Stimulated activated naive CD8-positive, alpha-beta T cell treated with anti-CD3 and anti-CD28 coated beads, Interleukin-15, amount 100 ng/mL, for 72 hours (primary cell): ENCODE measurements at regions not wholly inside any gene's neighbourhood (a gene's known extent, or its start where the extent isn't known, plus 50 kb on each side); places are given as distances from the start of the nearest gene placed in this dataset.
"Not testable (repeated sequence)": the region's sequence is repeated elsewhere in the genome, so short reads cannot be mapped to it uniquely, and the experiment has no call there.

Experiments used
- ATAC-seq: fragments of 150-1000 bp; cut with Tn5 transposase; 2 replicates; pipeline ENCODE4 v1.10.0; 2021; ENCODE audit warnings: mild to moderate bottlenecking, moderate library complexity
- DNase-seq, 2 donors: peaks; one replicate each; pipeline ENCODE4 v3.0.0; 2021 to 2022
- H3K27ac Mint-ChIP-seq, 2 donors: one replicate each; pipeline ENCODE4 v1.8.0; 2022; ENCODE audit warnings: mild to moderate bottlenecking in 2 of 2, mixed read lengths in 2 of 2, moderate library complexity in 2 of 2
- H3K27me3 Mint-ChIP-seq: one replicate; pipeline ENCODE4 v1.8.0; 2022; ENCODE audit warnings: mixed read lengths
- H3K4me1 Mint-ChIP-seq: one replicate; pipeline ENCODE4 v1.8.0; 2022; ENCODE audit warnings: mild to moderate bottlenecking, mixed read lengths
- H3K4me3 Mint-ChIP-seq, 2 donors: one replicate each; pipeline ENCODE4 v1.8.0; 2022; ENCODE audit warnings: mild to moderate bottlenecking in 2 of 2, mixed read lengths in 2 of 2, moderate library complexity in 1 of 2
- H3K9me3 Mint-ChIP-seq, 2 donors: one replicate each; pipeline ENCODE4 v1.8.0; 2022; ENCODE audit warnings: mixed read lengths in 2 of 2

DNA sequence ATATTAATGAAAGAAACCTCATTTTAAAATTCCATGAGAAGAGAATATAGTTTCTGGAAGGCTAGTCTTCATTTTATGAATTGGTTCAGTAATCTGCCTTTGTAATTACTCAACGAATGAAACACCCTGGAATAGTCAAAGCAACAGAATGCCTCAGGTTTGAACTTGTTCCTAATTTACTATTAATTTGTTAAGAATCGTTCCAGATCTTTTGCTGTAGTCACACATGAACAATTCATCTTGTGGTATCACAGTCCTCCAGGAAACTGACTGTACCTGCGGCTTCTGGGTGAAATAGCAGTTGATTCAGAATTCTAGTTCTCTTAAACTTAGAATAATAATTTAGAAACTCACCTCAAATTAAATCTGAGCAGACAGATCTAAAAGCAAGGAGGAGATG lies 282.7 kb upstream of the MAP2 start:
- no peak for ATAC-seq
- no peaks in the 10 kb centered on the region for H3K27me3 Mint-ChIP-seq
- no peaks in the 10 kb centered on the region for H3K4me1 Mint-ChIP-seq
- no peak for DNase-seq
- no peaks in the 10 kb centered on the region for H3K9me3 Mint-ChIP-seq
- no peak overlapping the region for H3K4me3 Mint-ChIP-seq
- H3K27ac Mint-ChIP-seq: no peak overlapping the region

GRCh38 chr2:209141818-209142217 lies 282.0 kb upstream of the MAP2 start:
- H3K27me3 Mint-ChIP-seq: no peaks in the 10 kb centered on the region
- no peaks in the 10 kb centered on the region for H3K4me1 Mint-ChIP-seq
- no peak overlapping the region for H3K4me3 Mint-ChIP-seq
- DNase-seq: no peak
- no peaks in the 10 kb centered on the region for H3K9me3 Mint-ChIP-seq
- no peak overlapping the region for H3K27ac Mint-ChIP-seq
- ATAC-seq: no peak

GRCh38 chr2:209145220-209145691 lies 278.6 kb upstream of the MAP2 start:
- DNase-seq, H3K27me3 Mint-ChIP-seq, H3K4me1 Mint-ChIP-seq, H3K27ac Mint-ChIP-seq, H3K4me3 Mint-ChIP-seq, H3K9me3 Mint-ChIP-seq, ATAC-seq: not testable (repeated sequence)

DNA sequence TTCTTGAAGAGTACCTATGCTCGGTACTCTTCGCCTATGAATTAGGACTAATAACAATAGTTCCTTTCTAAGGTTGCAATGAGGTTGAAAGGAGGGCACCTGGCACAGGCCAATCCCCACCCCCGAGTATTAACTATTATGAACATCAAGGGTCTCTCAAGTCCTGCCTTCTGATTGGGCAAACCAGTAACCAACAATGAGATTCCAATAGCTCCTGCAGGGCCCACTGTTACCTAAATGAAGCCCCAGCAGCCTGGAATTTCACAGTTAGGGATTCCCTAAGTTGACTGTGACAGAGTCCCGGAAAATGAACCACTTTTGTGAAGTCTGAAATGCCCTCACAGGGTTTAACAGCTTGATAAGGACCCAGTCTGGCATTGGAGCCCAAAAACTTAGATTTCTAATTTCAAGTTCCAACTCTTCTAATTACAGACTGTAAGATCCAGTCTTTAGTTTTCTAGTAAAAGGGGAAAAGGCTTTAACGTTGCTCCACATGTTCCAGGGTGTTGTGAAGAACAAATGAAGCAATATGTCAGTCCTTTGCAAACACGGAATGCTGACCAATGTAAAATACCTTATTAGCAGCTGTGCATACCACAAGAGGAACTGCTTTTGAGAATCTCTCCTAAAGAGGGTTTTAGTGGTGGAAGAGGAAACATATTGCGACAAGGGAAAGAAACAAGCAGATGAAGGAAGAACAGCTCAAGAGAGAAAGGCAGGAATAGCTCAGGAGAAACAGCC lies 277.7 kb upstream of the MAP2 start:
- Mint-ChIP-seq H3K27ac (no peak overlapping the region), H3K4me3 (no peak overlapping the region)
- ATAC-seq: no peak

DNA sequence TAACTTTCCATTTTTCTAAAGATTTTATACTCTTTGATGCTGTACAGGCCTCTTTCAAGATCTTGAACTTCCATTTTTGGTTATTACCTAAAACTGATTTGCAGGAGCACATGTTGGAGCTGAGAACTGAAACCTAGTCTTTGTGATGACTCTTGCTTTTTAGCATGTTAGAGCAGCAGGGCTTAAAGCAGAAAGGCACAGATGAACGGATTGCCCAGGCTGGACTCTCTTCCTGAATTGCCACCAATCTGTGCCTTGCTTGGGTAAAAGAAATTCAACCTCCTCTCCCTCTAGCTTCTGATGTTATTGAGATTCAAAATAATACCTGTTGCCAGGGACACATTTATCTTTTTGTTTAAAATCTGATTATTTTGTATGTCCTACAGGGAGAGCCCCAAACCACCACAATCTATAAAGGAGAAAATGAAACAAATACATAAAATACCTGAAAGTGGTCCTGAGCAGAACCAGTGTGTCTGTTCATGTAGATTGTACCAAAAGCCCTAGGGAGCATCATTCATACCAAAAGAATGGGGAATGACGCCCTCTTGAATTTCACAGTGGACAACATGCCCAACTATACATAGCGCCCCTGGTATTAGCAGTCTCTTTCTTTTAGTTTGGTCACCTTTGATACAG lies 277.0 kb upstream of the MAP2 start:
- ATAC-seq: no peak
- Mint-ChIP-seq H3K9me3 (peaks cover 7% of the 10 kb centered on the region in 2 donors), H3K4me3 (no peak overlapping the region), H3K4me1 (no peaks in the 10 kb centered on the region), H3K27ac (no peak overlapping the region), H3K27me3 (no peaks in the 10 kb centered on the region)
- no peak for DNase-seq

More for the DNA sequence above, 277.7 kb upstream of the MAP2 start:
- H3K4me1 Mint-ChIP-seq: no peaks in the 10 kb centered on the region
- DNase-seq: no peak
- no peaks in the 10 kb centered on the region for H3K27me3 Mint-ChIP-seq
- H3K9me3 Mint-ChIP-seq: peaks cover 7% of the 10 kb centered on the region in 2 donors

DNA sequence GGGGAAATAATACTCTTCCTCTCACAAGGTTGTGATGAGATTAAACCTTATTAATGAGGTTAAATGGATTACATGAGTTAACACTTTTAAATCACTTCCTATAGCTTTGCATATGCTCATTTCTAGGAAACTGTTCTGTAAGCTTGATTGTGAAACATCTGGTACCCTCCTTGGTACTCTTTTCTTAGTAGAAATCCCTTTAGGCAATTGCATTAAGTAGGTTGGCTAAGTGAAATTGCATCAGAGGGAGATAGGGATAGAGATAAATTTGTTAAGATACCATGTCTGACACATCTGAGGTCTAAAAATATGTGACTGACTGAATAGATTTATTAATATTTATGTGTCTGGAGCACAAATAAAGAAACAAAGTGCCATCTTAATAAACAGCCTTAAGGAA lies 275.9 kb upstream of the MAP2 start:
- H3K27me3 Mint-ChIP-seq: no peaks in the 10 kb centered on the region
- H3K4me3 Mint-ChIP-seq: no peak overlapping the region
- DNase-seq (no peak), ATAC-seq (no peak)
- H3K4me1 Mint-ChIP-seq: no peaks in the 10 kb centered on the region
- peaks cover 7% of the 10 kb centered on the region in 2 donors for H3K9me3 Mint-ChIP-seq
- no peak overlapping the region for H3K27ac Mint-ChIP-seq

DNA sequence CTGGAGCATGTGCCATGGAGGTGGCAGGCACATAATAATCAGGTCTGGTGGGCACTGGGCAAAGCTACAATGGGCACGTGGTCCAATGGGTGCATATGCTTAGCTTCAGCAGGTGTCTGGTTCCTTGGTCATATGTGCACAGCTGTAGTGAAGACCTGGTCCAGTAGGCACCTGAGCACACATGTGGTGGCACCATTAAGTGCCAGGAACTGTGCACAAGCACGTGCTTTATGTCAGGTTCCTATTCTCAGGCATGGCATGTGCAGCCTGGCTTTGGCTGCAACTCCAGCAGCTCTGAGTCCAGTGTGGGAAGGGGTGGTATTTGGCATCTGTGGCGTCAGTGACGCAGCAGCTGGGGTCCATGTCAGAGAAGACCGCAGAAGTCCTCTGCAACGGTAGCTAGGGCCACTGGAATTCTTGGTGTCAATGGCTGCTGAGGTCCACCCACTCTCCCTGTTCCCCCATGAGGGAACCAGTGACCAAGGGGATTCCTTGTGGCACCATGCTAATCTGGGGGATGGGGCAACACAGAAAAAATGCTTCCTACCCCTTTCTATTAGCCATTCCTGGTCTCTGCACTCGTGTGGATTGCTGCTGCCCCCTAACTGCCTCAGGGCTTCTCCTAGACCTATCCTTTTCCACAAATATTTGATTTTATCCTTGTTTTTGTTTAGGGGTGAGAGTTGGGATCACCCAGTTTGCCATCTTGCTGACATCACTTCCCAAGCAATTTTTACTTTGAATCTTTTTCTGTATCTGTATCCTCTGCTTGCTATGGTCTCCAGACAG lies 262.9 kb upstream of the MAP2 start:
- Mint-ChIP-seq H3K9me3 (no peaks in the 10 kb centered on the region), H3K27ac (no peak overlapping the region), H3K27me3 (no peaks in the 10 kb centered on the region), H3K4me1 (no peaks in the 10 kb centered on the region), H3K4me3 (no peak overlapping the region)
- DNase-seq (no peak), ATAC-seq (peak; percentile 37)

- no peak for ATAC-seq
- H3K9me3 Mint-ChIP-seq: no peaks in the 10 kb centered on the region
- no peak overlapping the region for H3K27ac Mint-ChIP-seq
- no peak for DNase-seq
- no peaks in the 10 kb centered on the region for H3K4me1 Mint-ChIP-seq
- no peaks in the 10 kb centered on the region for H3K27me3 Mint-ChIP-seq
- no peak overlapping the region for H3K4me3 Mint-ChIP-seq
Observed at GRCh38 chr2:209162129-209162528, 261.7 kb upstream of the MAP2 start.

DNA sequence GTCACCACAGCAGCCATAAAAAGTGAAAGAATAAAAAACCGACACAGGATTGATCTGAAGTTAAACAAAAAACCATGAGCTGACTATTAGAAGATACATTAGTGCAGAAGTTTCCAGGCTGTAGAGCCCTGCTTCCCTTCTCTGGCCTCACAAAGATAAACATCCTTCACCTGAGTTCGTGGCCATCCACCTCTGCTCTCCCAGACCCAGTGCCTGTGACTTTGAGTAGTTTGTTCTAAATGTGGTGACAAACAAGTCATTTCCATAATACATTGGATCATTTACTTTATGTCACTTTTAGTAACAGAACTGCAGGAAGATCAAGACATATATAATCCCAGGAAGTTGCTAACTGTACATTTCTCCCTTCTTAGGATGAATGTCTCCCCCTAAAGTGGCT lies 241.9 kb upstream of the MAP2 start:
- DNase-seq: no peak
- Mint-ChIP-seq H3K4me3 (no peak overlapping the region), H3K27me3 (no peaks in the 10 kb centered on the region), H3K4me1 (no peaks in the 10 kb centered on the region), H3K27ac (no peak overlapping the region), H3K9me3 (peaks cover 15 to 22% of the 10 kb centered on the region in 2 donors)
- ATAC-seq: no peak

DNA sequence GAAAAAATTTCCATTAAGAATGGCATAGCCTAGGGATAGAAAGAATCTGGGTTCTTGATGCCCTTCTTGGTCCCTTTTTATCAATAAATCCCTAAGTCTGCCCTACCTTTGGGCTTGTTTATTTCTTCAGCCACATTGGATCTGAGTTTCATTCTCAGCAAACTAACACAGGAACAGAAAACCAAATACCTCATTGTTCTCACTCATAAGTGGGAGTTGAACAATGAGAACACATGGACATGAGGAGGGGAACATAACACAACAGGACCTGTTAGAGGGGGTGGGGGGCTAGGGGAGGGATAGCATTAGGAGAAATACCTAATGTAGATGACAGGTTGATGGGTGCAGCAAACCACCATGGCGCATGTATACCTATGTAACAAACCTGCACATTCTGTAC lies 237.0 kb upstream of the MAP2 start:
- ATAC-seq, H3K4me1 Mint-ChIP-seq, H3K27ac Mint-ChIP-seq, H3K9me3 Mint-ChIP-seq, H3K4me3 Mint-ChIP-seq, DNase-seq, H3K27me3 Mint-ChIP-seq: not testable (repeated sequence)

- Mint-ChIP-seq H3K4me3 (no peak overlapping the region), H3K27me3 (no peaks in the 10 kb centered on the region), H3K9me3 (no peaks in the 10 kb centered on the region), H3K27ac (no peak overlapping the region), H3K4me1 (no peaks in the 10 kb centered on the region)
- DNase-seq (no peak), ATAC-seq (no peak)
Observed at GRCh38 chr2:209189893-209190292, 234.0 kb upstream of the MAP2 start.

DNA sequence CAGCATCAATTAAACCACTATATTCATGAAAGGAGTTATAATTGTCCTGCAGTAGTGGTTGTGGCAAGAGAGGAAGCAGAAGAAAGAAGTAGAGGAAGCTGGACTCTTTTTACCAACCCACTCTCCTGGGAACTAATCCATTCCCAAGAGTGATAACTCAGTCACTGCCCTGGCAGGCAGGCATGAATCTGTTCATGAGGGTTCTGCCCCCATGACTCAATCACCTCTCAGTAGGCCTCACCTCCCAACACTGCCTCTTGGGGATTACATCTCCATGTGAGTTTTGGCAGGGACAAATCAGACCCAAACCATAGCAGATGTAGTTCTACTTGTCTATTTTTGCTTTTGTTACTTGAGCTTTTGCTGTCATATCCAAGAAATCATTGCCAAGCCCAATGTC lies 232.7 kb upstream of the MAP2 start:
- DNase-seq (no peak), ATAC-seq (no peak)
- Mint-ChIP-seq H3K27ac (no peak overlapping the region), H3K9me3 (no peaks in the 10 kb centered on the region), H3K4me1 (no peaks in the 10 kb centered on the region), H3K27me3 (no peaks in the 10 kb centered on the region), H3K4me3 (no peak overlapping the region)

DNA sequence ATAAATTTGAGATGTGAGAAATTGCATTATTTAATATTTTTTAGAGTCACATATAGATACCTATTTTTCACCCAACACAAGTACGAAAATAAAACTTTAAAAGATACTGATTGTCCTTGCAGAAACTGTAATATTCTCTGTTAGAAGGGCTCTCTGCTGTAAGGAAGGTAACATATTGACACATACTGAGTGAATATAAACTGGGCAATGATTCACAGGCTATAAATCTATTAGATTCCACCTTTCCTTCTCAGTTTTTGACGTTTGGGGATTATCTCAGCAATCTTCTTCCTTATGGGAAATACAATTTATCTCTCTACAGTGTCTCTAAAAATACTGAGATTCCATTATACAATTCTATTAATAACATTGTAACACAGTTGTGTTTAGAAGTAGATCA lies 229.1 kb upstream of the MAP2 start:
- Mint-ChIP-seq H3K27ac (no peak overlapping the region), H3K9me3 (peaks cover 0 to 6% of the 10 kb centered on the region in 2 donors), H3K4me3 (no peak overlapping the region), H3K4me1 (no peaks in the 10 kb centered on the region), H3K27me3 (no peaks in the 10 kb centered on the region)
- DNase-seq (no peak), ATAC-seq (no peak)

GRCh38 chr2:209208211-209208610 lies 215.6 kb upstream of the MAP2 start:
- ATAC-seq (no peak), DNase-seq (peak in 1 of 2 donors; percentile 9)
- Mint-ChIP-seq H3K4me3 (no peak overlapping the region), H3K27me3 (no peaks in the 10 kb centered on the region), H3K4me1 (no peaks in the 10 kb centered on the region), H3K9me3 (no peaks in the 10 kb centered on the region), H3K27ac (no peak overlapping the region)

- H3K4me1 Mint-ChIP-seq: no peaks in the 10 kb centered on the region
- H3K27me3 Mint-ChIP-seq: no peaks in the 10 kb centered on the region
- no peak for ATAC-seq
- H3K9me3 Mint-ChIP-seq: no peaks in the 10 kb centered on the region
- H3K27ac Mint-ChIP-seq: no peak overlapping the region
- no peak overlapping the region for H3K4me3 Mint-ChIP-seq
- no peak for DNase-seq
Observed at GRCh38 chr2:209209943-209210342, 213.9 kb upstream of the MAP2 start.

DNA sequence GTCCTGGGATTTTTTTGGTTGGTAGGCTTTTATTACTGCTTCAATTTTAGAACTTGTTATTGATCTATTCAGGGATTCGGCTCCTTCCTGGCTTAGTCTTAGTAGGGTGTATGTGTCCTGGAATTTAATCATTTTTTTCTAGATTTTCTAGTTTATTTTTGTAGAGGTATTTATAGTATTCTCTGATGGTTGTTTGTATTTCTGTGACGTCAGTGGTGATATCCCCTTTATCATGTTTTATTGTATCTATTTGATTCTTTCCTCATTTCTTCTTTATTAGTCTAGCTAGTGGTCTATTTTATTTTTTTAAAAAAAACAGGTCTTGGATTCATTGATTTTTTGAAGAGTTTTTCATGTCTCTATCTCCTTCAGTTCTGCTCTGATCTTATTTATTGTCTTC lies 193.3 kb upstream of the MAP2 start:
- no peaks in the 10 kb centered on the region for H3K4me1 Mint-ChIP-seq
- H3K27me3 Mint-ChIP-seq: no peaks in the 10 kb centered on the region
- DNase-seq (no peak), ATAC-seq (no peak)
- no peak overlapping the region for H3K27ac Mint-ChIP-seq
- no peak overlapping the region for H3K4me3 Mint-ChIP-seq
- H3K9me3 Mint-ChIP-seq: peaks cover 0 to 6% of the 10 kb centered on the region in 2 donors
